IPS-NIHi11 (cell line): ENCODE measurements at regions not wholly inside any gene's neighbourhood (a gene's known extent, or its start where the extent isn't known, plus 50 kb on each side); places are given as distances from the start of the nearest gene placed in this dataset.
A peak's percentile ranks its signal among the peaks of the same experiment; 100 is the strongest.

Experiments
- DNase-seq: peaks from one replicate; pipeline ENCODE4 v3.0.0; 2012; ENCODE audit warnings: mixed read lengths, low spot score

- DNase-seq, result no peak
These were observed 61.4 kb upstream of the PJA1 start for GRCh38 chrX:69226459-69227158.

DNA sequence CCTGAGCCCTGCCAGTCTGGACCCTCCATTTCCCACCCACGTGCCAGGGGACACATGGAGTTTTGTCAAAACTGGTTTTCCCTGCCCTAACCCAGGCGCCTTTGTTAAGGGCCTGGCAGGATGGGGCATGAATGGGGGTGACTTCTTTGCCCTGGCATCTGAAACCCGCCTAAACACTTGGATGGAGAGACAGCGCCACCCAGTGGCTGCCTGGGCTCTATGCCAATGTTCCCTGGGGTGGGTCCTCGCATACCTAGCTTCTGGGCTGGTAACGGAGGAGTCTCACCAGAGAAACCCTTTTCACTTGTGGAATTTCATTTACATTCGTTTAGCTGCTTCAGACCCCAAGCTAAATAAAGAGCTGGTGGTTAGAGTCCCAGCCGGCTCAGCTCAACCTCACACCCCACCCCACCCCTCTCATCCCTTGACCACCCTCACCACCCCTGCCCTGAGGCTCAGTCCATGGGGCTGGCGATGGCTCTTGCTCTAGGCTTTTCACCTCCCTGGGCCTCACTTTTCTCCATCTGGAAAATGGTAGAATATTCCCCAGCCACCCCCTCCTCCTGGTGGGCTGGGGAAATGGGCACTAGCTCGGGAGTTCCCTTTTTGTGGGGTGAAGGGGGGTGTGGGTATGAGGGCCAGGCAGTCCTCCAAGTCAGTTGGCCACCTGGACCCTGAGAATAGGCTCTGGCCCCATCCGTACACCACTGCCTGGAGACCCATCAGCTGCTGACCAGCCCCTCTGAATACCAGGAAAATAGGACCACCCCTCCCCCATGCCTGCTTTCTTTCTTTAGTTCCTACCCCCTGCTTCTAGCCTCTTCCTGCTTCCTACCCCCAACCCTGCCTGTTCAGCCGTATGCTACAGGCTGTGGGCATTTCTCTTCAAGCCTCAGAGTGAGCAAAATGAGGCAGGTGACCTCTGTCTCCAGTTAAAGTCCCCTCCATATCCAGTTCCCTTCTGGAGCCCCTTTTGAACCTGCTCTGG is 57.1 kb upstream of the PJA1 start:
- peak; percentile 74 for DNase-seq

DNA sequence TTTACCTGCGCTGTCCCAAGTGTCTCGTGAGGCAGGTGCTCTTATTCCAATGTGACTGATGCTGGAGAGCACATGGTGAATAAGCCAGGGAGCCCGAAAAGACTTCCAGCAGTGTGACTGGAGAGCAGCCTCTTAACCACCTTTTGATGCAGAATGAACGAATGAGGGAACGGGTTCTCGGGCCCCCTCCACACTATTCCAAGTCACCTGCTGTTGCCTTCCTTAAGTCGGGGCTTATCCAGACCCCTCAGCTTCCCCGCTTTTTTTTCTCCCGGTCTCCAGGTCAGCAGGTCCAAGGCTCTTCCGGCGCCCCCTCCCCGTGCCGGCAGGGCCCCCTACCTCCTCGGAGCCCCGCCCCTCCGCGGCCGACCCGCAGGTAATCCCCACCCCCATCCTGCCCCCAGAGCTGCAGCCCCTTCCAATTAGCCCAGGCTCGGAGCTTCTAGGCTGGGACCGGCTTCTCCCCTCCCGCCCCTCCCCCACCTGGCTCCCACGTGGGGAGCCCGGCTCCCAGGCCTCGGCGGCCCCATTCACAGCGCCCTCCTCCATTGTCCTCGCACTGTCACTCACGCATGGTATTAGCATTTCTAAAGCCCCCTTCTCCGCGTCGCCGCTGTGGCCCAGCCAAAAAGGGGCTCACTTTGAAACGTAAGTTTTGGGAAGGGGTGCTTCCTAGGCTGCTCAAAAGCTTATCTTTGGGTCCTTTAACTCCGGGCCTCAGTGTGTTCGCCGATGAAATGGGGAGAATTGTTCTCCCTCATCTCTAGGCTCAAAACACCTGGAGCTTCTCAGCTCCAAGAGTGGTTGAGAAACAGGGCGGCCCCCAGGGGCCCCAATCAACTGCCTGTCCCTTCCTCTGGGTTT is 56.2 kb upstream of the PJA1 start:
- peak; percentile 50 for DNase-seq

DNA sequence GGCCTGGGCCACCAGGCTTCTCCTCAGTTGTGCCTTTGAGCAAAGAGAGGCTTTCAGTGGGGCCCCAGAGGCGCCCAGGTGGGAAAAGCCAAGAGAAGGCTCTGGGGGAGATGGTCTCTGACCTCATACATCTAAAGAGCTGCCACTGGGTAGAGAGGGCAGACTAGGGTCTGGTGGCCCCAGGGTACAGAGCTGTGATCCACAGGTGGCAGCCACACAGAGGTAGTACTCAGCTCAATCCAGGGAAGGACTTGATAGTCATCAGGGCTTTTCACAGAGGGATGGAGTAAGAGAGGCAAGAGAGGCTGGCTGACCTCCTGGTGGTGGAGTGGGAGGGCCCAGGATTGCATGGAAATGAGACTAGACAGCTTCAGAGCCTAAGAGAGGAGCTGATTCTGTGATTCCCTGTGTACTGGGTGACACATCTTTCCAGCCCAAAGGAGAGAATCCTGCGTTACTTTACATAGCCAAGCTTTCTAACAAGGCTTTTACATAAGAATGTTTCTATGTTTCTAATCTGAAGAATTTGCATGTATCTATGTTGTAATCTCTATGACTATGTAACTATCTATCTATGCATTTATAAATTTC is 53.2 kb upstream of the PJA1 start:
- DNase-seq, result no peak

GRCh38 chrX:69216911-69217310 is 51.7 kb upstream of the PJA1 start:
- DNase-seq, result no peak

GRCh38 chrX:69216446-69216845 is 51.2 kb upstream of the PJA1 start:
- DNase-seq, result no peak

- DNase-seq, result no peak
These were observed 50.1 kb upstream of the PJA1 start for GRCh38 chrX:69215161-69215875.
